Liver (tissue), 3 donors: ENCODE measurements at regions not wholly inside any gene's neighbourhood (a gene's known extent, or its start where the extent isn't known, plus 50 kb on each side); places are given as distances from the start of the nearest gene placed in this dataset.

Source experiments
- HNF4A ChIP-seq, 2 donors: conservative IDR thresholded peaks; 2 replicates each; pipeline ENCODE4 v1.6.1; 2016; ENCODE audit warnings: antibody characterized with exemption in 2 of 2, mild to moderate bottlenecking in 2 of 2
- HNF4G ChIP-seq: IDR thresholded peaks from 2 replicates; pipeline ENCODE4 v1.6.1; 2016; ENCODE audit warnings: antibody characterized with exemption
- RXRA ChIP-seq, 2 donors: IDR thresholded peaks; 2 replicates each; pipeline ENCODE4 v1.6.1; 2017 to 2018; ENCODE audit warnings: antibody characterized with exemption in 2 of 2, mild to moderate bottlenecking in 1 of 2
- SP1 ChIP-seq: IDR thresholded peaks from 2 replicates; pipeline ENCODE4 v1.6.1; 2018; ENCODE audit warnings: antibody characterized with exemption, mild to moderate bottlenecking
- YY1 ChIP-seq: IDR thresholded peaks from 2 replicates; pipeline ENCODE4 v1.6.1; 2016; ENCODE audit warnings: antibody characterized with exemption, mild to moderate bottlenecking
- TF ChIP-seq, protein P1 (sequence below): fragments of 150-350 bp; IDR thresholded peaks from 2 replicates; pipeline ENCODE4 v1.5.1; 2017; ENCODE audit warnings: improper control_type of control experiment, low read depth, low read length; ENCODE audit not compliant: missing input control
- TF ChIP-seq, protein P2 (sequence below): IDR thresholded peaks from 2 replicates; pipeline ENCODE4 v1.6.1; 2016; ENCODE audit warnings: antibody characterized with exemption
- TF ChIP-seq, protein P3 (sequence below): IDR thresholded peaks from 2 replicates; pipeline ENCODE4 v1.6.1; 2016; ENCODE audit warnings: antibody characterized with exemption
- TF ChIP-seq, protein P4 (sequence below): IDR thresholded peaks from 2 replicates; pipeline ENCODE4 v1.6.1; 2016; ENCODE audit warnings: antibody characterized with exemption, mild to moderate bottlenecking
- TF ChIP-seq, protein P5 (sequence below): IDR thresholded peaks from 2 replicates; pipeline ENCODE4 v1.6.1; 2016; ENCODE audit warnings: antibody characterized with exemption
- donor health status: healthy.
- donor health status: healthy.

DNA sequence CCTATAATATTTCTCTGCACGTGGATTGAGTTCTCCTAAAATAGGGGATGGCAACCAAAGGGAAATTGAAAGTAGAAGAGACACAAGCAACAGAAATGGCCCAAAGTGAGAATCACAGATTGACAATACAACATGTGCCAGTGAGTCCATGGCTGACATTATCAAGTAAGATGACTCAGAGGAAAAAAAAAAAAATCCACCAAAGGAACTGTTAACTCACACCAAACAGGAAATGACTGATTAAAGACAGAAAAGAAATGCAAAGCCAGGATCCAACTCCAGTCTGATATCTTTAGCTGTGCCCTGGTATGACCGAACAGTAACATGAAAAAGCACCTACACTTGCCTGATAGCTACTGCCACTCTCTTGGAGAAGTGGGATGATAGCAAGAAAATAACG is 485.0 kb downstream of the PRKD1 start:
- TF ChIP-seq, protein P1, sequence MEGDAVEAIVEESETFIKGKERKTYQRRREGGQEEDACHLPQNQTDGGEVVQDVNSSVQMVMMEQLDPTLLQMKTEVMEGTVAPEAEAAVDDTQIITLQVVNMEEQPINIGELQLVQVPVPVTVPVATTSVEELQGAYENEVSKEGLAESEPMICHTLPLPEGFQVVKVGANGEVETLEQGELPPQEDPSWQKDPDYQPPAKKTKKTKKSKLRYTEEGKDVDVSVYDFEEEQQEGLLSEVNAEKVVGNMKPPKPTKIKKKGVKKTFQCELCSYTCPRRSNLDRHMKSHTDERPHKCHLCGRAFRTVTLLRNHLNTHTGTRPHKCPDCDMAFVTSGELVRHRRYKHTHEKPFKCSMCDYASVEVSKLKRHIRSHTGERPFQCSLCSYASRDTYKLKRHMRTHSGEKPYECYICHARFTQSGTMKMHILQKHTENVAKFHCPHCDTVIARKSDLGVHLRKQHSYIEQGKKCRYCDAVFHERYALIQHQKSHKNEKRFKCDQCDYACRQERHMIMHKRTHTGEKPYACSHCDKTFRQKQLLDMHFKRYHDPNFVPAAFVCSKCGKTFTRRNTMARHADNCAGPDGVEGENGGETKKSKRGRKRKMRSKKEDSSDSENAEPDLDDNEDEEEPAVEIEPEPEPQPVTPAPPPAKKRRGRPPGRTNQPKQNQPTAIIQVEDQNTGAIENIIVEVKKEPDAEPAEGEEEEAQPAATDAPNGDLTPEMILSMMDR = no peak
- TF ChIP-seq SP1 (no peak), YY1 (no peak), HNF4A (conservative IDR thresholded peaks at IDR 0.05) (no peak), RXRA (IDR thresholded peaks at IDR 0.05) (no peak), HNF4G (no peak)
- TF ChIP-seq, protein P2, sequence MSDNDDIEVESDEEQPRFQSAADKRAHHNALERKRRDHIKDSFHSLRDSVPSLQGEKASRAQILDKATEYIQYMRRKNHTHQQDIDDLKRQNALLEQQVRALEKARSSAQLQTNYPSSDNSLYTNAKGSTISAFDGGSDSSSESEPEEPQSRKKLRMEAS = no peak
- TF ChIP-seq, protein P3, sequence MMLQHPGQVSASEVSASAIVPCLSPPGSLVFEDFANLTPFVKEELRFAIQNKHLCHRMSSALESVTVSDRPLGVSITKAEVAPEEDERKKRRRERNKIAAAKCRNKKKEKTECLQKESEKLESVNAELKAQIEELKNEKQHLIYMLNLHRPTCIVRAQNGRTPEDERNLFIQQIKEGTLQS = no peak
- TF ChIP-seq, protein P4, sequence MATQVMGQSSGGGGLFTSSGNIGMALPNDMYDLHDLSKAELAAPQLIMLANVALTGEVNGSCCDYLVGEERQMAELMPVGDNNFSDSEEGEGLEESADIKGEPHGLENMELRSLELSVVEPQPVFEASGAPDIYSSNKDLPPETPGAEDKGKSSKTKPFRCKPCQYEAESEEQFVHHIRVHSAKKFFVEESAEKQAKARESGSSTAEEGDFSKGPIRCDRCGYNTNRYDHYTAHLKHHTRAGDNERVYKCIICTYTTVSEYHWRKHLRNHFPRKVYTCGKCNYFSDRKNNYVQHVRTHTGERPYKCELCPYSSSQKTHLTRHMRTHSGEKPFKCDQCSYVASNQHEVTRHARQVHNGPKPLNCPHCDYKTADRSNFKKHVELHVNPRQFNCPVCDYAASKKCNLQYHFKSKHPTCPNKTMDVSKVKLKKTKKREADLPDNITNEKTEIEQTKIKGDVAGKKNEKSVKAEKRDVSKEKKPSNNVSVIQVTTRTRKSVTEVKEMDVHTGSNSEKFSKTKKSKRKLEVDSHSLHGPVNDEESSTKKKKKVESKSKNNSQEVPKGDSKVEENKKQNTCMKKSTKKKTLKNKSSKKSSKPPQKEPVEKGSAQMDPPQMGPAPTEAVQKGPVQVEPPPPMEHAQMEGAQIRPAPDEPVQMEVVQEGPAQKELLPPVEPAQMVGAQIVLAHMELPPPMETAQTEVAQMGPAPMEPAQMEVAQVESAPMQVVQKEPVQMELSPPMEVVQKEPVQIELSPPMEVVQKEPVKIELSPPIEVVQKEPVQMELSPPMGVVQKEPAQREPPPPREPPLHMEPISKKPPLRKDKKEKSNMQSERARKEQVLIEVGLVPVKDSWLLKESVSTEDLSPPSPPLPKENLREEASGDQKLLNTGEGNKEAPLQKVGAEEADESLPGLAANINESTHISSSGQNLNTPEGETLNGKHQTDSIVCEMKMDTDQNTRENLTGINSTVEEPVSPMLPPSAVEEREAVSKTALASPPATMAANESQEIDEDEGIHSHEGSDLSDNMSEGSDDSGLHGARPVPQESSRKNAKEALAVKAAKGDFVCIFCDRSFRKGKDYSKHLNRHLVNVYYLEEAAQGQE = no peak
- TF ChIP-seq, protein P5, sequence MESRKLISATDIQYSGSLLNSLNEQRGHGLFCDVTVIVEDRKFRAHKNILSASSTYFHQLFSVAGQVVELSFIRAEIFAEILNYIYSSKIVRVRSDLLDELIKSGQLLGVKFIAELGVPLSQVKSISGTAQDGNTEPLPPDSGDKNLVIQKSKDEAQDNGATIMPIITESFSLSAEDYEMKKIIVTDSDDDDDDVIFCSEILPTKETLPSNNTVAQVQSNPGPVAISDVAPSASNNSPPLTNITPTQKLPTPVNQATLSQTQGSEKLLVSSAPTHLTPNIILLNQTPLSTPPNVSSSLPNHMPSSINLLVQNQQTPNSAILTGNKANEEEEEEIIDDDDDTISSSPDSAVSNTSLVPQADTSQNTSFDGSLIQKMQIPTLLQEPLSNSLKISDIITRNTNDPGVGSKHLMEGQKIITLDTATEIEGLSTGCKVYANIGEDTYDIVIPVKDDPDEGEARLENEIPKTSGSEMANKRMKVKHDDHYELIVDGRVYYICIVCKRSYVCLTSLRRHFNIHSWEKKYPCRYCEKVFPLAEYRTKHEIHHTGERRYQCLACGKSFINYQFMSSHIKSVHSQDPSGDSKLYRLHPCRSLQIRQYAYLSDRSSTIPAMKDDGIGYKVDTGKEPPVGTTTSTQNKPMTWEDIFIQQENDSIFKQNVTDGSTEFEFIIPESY = no peak
